ENCODE measurements at regions not wholly inside any gene's neighbourhood (a gene's known extent, or its start where the extent isn't known, plus 50 kb on each side); places are given as distances from the start of the nearest gene placed in this dataset.

DNA sequence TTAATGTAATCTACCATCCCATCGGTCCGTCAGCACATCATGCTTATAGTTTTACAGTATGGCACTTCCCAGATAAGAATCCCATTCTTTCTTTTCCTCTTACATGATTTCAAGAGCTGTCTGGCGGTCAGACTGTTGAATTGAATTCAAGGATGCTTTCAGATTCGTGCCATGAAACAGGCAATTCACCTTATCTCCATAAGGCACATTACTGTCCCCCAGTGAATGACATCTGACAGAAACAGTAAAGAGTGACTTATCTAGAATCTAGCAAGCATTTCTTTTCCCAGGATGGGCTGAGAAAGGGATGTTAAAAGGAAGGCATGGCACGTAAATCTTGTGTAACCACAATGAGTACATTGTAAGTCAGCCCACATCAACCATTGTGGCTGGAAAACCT is 61.1 kb upstream of the SEM1 start:
- TF ChIP-seq CTCF (IDR thresholded peaks at IDR 0.05) = no peak
- no peak for TF ChIP-seq POLR2A (IDR thresholded peaks at IDR 0.05)
- no peak for TF ChIP-seq POLR2AphosphoS5 (IDR thresholded peaks at IDR 0.05)
- TF ChIP-seq EP300 (IDR thresholded peaks at IDR 0.05) = no peak

All from suprapubic skin (tissue), 4 donors.